Peyer's patch (tissue), 4 donors: ENCODE measurements at regions not wholly inside any gene's neighbourhood (a gene's known extent, or its start where the extent isn't known, plus 50 kb on each side); places are given as distances from the start of the nearest gene placed in this dataset.

ENCODE experiments used
- CTCF ChIP-seq, 6 experiments: fragments of 450-650 bp in 4 of 6; fragments of 200-600 bp in 2 of 6; sonication (generic) in 1 of 6; IDR thresholded peaks; one replicate each; pipeline ENCODE4 v1.5.1; 2017 to 2019; ENCODE audit warnings: antibody characterized with exemption in 6 of 6, mild to moderate bottlenecking in 3 of 6, moderate library complexity in 1 of 6
- POLR2A ChIP-seq, 2 donors: fragments of 450-650 bp; IDR thresholded peaks; one replicate each; pipeline ENCODE4 v1.5.1; 2017; ENCODE audit warnings: antibody characterized with exemption in 2 of 2, mild to moderate bottlenecking in 2 of 2, moderate library complexity in 2 of 2

DNA sequence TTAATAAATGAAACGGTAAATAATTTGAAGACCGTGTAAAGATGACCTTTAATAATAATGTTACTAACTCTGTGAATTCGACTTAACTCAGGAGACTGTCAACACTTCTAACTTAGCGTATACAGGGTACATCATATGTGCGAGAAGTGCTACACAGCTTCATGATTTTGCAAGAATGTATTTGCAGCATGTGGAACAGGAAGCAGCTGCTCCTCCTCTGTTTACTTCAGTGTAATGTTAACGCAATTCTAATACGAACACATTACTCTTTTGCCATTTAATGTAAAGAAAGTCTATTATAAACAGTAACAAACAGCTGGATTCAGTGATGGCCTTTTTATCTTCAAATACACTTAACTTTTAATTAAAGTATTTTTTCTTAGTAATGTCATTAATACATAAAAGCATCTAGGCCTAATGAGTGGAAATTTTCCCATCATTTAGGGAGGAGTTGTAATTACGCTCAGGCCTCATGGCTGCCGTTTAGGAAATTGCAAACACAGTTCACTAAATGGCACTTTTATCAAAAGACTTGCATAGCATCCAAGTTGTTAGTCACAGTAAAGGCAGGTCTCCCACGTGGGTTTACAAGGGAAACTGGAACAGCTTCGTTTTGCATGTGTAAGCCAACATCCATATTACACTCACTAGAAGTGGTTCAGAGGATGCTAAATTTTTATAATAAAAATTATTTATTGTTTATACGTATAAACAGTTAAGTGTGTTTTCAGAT lies 635.7 kb downstream of the FBXO15 start:
- TF ChIP-seq POLR2A (IDR thresholded peaks at IDR 0.05), result no peak
- no peak for TF ChIP-seq CTCF (IDR thresholded peaks at IDR 0.05)
